Ureter (tissue), 1 donor: ENCODE measurements at regions not wholly inside any gene's neighbourhood (a gene's known extent, or its start where the extent isn't known, plus 50 kb on each side); places are given as distances from the start of the nearest gene placed in this dataset.
"Not testable (repeated sequence)": the region's sequence is repeated elsewhere in the genome, so short reads cannot be mapped to it uniquely, and the experiment has no call there.

Source experiments
- DNase-seq: peaks from one replicate; pipeline ENCODE4 v3.0.0-alpha.2; 2020; ENCODE audit warnings: low spot score
- donor health status: DM: yes; HTN: yes; CAD: no.

DNA sequence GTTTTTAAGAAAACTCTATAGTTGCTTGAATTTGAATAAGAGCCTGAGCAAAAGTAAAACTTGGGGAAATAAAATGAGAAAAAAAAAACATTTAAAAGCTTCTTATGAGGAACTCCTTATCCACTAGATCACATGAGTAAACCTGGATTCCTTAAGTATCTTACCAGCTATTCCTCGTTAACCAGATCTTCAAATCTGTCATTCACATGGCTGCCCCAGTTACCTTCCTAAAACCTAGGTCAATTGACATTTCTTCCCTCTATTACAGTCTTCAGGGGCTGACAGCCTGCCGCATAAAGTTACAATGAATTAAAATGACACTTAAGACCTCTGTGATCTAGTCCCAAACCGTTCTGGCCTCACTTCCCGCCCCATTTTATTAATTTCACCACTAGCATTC, 583.6 kb downstream of the NR2F2 start:
- DNase-seq, result no peak

DNA sequence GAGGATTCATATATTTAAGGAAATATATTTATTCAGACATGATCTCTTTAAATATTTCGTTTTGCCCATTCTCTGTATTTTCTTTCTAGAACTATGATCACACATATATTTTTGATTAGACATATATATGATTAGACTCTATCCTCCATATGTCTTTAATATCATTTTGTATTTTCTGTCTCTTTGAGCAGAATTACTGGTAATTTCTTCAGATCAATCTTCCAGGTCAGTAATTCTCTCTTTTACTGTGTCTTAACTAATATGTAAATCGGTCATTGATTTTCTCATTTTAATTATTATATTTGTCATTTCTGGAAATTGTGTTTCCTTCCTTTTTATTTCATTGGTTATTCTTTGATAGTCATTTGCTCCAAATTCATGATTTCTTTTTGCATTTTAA, 586.2 kb downstream of the NR2F2 start:
- no peak for DNase-seq

DNA sequence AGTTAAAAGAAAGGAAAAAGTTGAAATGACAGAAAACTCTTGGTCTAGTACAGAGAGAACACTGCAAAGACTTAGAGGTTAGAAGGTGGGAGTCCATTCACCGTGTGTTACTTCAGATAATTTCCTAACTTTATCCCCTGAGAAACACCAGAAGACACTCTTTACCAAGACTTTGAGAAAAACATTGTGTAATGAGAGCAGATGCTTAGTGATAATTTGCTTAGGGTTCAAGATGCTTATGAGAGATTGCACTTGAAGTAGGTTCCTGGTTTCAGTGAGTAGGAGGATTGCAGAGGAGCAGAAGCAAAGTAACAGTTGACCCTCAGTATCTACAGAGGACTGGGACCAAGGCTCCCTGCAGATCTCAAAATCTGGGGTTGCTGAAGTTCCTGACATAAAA, 594.1 kb downstream of the NR2F2 start:
- DNase-seq, result no peak

DNA sequence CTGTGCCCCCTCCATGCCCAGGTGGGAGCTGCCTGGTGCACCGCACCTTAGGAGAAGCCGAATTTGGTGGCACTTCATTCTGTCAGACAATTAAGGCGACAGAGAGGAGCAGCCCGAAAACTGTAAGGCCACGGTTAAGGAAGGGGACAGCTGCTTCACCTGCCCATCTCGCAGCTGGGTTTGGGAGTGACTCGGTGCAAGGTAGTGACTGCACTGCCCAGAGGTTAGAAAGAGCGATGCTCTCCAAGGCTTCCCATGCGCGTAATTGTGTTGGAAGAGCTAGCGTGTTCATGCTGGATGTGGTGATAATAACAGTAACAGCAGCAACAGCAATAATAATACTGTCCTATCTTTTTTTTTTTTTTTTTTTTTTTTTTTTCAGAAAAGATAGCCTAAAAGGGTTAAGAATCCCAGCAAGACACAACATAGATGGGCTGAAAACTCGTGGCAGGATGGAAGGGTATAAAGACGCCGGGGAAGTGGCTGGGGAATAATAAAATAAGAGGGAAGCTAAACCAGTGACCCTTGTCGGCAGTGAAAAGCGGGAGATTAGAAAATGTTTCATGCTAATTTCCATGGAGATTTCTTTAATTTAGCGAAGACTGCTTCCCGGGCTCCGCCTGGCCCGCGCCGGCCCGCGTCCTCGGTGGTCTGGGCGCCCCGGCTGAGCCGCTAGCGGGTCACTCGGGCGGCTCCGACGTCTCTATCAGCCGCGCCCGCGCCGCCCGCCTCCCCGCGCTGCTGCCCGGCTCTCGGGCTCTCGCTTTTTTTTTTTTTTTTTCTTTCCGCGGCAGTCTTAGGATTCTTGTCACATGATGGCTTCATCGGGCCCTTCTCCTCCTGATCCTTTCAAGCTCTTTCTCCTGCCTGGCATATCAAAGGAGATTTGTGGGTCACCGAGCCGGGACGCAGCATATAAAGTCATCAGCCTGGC, 617.1 kb downstream of the NR2F2 start:
- no peak for DNase-seq

DNA sequence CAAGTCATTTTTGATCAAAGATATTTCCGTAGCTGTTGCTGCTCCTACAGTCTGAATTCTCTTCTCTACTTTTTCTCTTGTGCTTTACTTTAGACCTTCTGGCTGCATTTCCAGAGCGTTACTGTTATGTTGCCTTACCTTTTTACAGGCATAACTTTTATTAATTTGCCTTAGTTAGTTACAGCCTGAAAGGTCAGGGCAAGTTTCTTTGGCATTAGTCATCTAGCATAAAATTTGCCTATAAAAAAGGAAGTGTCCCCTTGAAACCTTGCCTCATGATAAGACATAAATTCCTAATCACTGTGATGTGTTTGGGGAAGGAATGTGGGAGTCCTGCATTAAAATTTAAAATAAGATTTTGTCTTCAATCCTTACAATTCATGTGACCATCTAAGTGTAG, 618.5 kb downstream of the NR2F2 start:
- DNase-seq, result no peak

DNA sequence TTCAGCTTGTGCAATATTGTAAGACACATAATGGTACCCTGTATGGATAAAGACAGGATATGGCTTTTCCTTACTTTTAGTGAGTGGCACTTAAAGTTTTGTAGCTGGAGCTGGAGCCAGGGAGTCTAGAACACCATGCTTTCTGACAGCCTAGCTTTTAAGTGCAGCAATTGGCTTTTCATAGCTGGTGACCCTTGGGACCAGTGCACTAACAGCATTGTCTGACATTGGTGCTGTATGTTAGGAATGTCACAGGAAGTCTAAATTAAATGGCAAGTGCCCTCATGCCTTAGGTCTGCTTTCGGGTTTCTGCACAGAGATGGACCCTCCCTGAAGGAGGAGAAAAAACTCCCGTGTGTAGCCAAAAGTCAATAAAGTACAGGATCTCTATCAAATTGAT, 628.2 kb downstream of the NR2F2 start:
- no peak for DNase-seq

DNA sequence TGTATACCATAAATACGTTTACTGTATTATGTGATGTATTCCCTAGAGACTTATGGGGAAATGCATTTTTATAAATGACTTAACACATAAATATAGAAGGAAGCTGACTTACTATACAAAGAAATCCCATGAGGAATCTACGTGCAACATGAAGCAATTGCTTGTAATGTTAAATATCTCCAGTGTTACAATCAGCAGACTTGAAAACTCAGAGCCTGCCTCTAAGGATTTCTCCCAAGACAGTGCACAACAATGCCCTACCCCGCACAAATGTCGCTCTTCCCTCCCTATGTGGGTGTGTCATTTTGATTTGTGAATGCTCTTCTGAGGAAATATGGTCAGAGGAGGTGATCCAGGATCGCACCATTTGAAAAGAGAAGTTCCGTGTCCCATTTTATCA, 629.0 kb downstream of the NR2F2 start:
- no peak for DNase-seq

DNA sequence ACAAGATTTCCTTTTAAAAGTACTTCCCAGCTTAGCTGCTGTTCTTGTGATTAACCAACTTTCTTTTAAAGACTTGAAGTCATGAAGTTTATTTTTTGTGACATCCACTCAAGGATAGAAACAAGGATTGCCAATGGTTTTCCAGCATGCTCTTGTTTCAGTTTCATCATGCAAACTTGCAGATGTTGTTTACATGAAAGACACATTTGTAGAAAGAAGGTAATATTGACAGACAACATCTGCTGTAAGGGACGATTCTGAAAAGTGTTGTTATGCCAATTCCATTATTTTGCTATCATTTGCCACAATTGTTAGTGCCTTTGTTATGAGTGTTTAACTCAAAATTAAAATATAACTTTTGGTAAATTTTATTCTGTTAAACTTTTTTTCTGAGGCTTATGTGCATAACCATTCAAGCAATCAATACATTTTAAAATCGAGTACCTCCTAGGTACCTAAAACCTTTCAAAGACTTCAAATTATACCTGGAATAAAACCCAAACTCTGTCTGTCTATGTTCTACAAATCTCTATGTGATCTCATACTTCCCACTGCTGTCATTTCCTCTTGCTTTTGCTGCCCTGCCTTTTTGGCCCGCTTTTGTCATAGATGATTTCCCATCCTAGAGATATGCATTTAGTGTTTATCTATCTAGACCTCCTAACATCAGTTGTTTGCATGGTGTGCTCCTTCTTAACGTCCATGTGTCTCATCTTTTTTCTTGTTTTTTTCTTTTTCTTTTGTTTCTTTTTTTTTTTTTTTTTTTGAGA, 630.4 kb downstream of the NR2F2 start:
- no peak for DNase-seq

DNA sequence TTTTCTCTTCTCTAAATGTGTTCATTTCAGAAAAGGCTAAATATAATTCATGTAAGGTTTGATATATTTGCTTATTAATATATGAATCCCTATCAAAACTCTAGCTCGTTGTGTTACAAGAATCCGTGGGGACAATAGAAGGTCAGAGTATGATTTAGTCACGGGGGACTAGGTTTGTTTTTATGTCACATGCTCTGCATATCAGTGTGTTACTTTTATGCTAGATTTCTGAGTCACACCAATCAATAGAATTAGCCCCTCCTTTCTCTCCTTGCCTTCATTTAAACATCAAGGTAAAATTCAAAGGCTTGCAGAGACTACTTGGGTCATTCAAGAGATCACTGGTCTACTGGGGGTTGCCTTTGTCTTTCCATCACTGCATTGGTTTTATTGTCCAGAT, 636.1 kb downstream of the NR2F2 start:
- no peak for DNase-seq

DNA sequence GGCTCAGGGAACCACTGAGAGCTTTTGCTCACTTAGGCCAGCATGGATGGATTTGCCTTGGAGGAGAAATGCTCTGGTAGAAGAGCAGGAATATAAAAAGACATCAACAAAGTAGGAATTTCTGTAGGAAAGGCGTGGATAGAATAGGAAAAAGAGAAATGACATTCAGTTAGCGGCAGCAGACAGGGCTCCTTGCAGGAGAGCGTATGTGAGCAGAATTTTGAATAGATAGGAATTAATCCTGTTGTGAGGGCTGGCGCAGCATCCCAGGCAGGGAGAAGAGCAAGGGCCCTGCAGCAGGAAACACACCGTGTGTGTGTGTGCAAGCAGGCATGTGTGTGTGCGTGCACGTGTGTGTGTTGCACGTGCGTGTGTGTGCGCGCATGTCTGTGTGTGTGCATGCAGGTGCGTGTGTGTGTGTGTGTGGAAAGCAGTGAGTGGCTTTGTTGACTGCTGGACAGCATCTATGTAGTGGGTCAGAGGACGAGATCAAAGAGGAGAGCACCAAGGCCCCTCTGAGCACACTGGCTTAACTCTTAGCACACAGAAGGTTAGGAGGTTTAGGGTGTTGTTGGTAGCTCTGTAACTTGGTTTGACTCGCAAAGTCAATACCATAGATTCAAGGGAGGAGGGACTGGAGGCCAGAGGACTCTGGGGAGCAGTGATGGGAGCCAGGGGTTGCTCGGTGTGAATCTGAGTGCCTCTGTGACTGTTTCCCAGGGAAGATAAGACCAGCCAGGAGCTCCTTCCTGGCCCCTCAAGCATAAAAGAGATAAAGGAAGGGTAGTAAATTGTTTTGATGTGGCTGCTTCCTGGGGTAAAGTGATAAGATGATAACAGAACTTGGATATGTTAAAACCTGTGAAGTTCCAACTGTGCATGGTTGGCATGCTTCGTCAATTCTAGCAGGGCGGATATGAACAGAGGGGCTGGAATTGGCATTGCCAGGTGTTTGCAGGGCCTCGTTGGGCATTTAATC, 639.5 kb downstream of the NR2F2 start:
- no peak for DNase-seq

DNA sequence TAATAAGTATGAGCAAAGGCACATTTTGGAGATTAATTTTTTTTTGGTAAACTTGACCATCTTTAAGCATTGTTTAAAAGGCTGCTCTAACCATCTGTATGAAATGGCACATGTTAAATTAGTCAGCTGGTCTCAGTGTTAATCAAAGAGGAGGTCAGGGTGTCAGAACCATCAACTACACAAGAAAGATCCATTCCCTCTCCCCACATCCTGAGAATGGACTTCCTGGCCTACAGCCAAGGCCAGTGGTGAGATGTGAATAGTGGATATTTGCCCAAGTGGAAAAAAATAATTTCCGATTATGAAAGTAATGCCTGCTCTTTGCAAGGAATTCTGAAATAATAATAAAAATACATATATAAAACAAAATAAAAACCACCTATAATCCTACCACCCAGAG, 641.7 kb downstream of the NR2F2 start:
- DNase-seq, result no peak

DNA sequence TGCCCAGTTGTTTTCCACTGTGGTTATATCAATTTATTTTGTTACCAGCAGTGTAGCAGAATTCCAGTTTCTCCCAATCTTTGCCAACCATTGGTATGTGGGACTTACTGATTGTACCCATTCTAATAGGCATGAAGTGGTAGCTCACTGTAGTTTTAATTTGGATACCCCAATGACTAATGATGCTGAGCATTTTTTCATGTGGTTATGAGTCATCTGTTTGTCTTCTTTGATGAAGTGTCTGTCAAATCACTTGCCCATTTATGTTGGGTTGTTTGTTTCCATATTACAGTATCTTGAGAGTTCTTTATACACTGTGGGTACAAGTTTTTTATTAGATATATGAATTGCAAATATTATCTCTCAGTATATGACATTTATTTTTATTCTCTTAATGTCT, 644.3 kb downstream of the NR2F2 start:
- DNase-seq, result no peak

DNA sequence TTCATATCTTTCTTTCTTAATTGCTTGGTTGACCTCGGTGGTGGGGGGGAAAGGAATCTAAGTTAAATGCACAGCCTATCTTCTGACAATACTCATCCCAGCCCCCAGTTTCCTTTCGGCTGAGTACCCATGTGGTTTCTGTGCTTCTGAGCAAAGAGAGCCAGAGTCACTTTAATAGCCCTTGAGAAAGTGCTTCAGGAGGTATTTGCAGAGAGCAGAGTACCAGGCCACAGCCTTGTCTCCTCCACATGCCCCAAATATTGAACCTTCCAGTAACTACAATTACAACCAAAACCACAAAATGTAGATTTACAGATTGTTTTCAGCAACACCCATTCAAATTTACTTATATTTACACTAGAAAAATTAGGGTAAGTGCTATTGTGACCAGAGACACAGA, 647.4 kb downstream of the NR2F2 start:
- DNase-seq, result no peak

DNA sequence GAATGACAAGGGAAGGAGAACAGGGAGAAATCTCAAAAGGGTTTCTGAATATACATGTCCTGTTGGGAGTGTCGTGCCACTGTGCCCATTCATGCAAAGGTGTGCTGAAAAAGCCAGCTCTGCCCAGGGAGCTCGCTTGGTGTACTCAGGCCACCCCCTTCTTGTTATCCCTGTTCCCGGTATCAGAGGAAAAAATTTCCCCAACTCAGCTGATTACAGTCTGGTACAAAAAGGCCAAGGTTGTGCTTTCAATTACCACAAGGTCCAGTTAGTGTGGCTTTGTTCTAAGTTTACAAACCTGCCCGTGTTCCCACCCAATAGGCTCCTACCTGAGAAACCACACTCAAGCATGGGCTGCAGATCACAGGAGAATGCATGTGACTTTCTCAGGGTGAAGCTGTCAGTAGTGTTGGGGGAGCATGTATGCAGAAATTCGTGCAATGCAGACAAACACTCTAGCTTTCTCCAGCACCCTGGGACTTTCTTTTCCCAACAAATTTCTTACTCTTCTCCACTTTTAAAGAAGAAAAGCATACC, 648.5 kb downstream of the NR2F2 start:
- no peak for DNase-seq

DNA sequence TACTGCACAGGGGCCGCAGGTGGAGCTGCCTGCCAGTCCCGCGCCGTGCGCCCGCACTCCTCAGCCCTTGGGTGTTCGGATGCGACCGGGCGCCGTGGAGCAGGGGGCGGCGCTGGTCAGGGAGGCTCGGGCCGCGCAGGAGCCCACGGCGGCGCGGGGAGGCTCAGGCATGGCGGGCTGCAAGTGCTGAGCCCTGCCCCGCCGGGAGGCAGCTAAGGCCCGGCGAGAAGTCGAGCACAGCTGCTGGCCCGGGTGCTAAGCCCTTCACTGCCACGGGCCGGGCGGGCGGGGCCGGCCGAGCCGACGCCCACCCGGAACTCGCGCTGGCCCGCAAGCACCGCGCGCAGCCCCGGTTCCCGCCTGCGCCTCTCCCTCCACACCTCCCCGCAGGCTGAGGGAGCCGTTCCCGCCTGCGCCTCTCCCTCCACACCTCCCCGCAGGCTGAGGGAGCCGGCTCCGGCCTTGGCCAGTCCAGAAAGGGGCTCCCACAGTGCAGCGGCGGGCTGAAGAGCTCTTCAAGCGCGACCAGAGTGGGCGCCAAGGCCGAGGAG, 653.7 kb downstream of the NR2F2 start:
- DNase-seq, result not testable (repeated sequence)

DNA sequence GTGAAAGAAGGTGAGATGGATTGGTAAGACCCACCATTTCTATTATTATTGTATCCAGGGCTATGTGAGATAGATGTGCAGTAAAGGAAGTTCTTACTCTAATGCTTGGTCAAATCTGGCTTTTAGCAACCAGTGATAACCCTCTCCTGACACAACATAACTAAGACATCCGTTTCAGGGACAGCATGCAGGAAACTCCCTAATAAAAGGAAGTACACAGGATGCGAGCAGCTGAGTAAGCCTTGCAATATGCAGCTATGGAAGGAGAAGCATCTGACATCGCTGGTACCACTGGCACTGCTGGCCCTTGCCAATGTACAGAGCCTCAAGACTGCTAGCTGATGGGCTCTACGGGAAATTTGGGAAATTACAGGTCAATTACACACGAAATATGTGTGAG, 662.3 kb downstream of the NR2F2 start:
- DNase-seq, result no peak

DNA sequence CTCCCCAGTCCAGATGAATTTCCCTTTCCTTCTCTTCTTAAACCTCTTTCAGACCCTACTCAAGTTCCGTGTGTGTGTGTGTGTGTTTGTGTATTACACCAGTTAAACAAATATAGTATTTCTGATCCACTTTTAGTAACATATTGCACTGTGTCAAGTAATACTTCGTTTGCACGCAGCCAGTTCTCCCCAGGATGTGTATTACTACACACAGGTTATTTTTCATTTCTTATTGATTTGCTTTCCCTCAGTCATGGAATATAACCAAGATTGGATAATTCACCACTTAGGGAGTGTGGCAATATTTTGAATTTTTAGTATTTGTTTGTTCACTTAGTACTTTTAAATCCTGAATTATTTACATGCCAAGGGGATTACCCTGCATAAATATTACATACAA, 667.0 kb downstream of the NR2F2 start:
- no peak for DNase-seq

DNA sequence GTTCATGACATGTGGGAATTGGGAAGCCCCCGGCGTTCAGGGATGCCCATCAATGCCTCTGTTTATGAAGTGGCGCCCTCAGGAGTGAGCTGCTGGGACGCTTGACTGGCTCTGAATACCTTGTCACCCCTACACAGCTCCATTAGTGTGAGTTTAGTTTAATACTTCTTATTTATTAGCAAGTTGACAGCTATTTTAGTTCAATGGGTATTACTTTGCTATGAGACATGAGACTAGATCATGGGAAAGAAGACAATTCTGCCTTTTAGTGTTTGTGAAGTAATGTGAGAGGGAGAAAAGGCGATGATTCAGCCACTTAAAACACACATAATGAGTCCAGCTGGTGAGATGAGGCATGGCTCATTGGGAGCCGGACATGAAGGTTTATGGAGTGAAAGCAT, 678.5 kb downstream of the NR2F2 start:
- no peak for DNase-seq

DNA sequence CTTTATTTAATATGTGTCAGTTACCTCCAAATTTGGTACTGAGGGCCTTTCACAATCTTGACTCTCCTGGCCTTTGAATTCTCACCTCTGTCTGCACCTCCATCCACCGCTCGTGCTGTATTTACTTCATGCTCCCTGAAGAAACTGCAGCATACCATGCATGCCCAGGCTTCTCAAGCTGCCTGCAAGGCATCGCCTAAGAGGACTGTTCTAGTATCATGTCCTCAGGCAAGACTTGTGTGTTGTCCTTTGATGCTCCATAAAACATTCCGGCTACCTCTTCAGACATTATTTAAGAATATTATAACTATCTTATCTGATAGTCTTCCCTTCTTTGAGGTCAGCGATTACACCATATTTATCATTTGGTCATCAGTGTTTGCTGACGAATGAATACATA, 682.5 kb downstream of the NR2F2 start:
- DNase-seq, result no peak

DNA sequence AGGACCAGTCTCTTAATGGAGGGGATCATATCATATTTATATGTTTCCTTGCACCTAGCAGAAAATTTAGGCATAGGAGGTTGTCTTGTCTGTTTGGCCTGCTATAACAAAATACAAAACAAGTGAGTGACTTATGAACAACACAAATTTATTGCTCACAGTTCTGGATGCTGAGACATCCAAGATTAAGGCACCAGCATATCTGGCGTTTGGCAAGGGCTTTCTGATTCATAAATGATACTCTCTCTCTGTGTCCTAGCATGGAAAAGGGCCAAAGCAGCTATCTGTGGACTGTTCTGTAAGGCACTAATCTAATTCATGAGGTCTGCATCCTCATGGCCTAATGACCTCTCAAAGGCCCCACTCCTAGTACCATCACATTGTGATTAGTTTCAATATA, 683.0 kb downstream of the NR2F2 start:
- no peak for DNase-seq

DNA sequence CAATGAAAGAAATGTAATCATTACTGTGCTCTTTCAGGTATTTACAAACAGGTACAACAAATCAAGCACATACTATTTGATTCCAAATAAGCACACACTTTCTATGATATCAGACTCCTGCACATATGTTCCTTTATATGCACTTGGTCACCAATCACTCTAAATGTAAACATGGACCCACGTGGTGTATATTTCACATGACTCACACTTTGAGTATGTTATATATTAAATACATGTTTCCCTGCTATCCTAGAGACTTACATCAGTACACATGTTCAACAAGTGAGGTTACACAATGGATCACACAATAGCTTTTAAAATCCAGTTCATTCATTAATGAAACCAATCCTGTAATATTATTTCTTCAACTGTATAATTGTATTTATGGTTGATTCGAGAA, 683.5 kb downstream of the NR2F2 start:
- no peak for DNase-seq

DNA sequence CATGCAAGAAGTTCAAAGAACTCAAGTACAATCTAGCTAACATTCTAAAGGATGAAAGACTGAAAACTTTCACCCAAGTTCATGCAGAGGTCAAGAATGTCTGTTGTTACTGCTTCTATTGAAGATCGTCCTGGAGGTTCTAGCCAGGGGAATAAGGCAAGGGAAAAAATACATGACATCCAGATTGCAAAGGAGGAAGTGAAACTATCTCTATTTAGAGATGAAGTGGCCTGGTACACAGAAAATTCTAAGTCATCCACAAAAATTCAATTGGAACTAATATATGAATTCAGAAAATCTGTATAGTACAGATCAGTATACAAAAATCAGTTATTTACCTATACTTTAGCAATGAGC, 693.0 kb downstream of the NR2F2 start:
- DNase-seq, result no peak
